ENCODE measurements at regions not wholly inside any gene's neighbourhood (a gene's known extent, or its start where the extent isn't known, plus 50 kb on each side); places are given as distances from the start of the nearest gene placed in this dataset.

DNA sequence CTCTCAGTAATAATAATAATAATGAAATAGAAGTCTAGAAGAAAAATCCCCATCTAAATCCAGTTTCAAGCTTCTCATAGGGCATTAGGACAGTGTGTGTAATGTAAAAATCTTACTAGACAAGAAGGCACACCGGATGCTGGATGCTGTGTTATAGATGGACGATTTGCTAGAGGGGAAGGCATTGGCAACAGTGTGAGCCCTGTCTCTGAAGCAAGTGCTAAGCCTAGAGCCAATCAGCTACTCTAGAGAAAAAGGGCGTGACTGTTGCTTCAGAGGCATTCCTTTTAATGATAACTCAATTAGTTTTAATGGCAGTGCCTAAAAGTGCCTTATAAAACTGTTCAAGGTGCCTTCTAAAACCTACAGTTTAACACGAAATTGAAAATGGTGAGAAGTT is 344.9 kb downstream of the TDRD15 start:
- no peak for DNase-seq (ENCODE audit: low read depth)
- TF ChIP-seq, protein P1, sequence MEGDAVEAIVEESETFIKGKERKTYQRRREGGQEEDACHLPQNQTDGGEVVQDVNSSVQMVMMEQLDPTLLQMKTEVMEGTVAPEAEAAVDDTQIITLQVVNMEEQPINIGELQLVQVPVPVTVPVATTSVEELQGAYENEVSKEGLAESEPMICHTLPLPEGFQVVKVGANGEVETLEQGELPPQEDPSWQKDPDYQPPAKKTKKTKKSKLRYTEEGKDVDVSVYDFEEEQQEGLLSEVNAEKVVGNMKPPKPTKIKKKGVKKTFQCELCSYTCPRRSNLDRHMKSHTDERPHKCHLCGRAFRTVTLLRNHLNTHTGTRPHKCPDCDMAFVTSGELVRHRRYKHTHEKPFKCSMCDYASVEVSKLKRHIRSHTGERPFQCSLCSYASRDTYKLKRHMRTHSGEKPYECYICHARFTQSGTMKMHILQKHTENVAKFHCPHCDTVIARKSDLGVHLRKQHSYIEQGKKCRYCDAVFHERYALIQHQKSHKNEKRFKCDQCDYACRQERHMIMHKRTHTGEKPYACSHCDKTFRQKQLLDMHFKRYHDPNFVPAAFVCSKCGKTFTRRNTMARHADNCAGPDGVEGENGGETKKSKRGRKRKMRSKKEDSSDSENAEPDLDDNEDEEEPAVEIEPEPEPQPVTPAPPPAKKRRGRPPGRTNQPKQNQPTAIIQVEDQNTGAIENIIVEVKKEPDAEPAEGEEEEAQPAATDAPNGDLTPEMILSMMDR (IDR thresholded peaks at IDR 0.05; ENCODE audit: insufficient read depth, low read length): no peak
- no peak overlapping the region for H3K4me3 ChIP-seq (ENCODE audit: low read depth, low read length)

DNA sequence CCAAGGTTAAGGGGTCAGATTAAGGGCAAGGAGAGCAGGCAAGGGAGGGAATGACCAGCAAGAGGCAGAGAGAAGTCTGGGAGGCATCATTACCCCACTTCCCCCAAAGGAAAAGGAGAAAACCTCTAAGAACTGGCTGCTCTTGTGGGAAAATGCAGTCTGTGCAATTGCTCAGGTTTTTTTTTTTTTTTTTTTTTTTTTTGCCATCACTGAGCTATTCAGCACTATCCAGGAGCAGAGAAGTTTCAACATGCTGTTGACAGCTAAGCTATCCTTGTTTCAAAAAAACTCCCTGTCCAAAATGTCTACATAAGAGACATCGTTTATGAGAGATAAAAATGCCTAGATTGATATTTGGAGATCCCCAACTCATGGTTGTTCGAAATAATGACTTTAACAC is 345.4 kb downstream of the TDRD15 start:
- H3K4me3 ChIP-seq (ENCODE audit: low read depth, low read length): no peak overlapping the region
- no peak for DNase-seq (ENCODE audit: low read depth)
- TF ChIP-seq, protein P1 (IDR thresholded peaks at IDR 0.05; ENCODE audit: insufficient read depth, low read length): no peak

DNA sequence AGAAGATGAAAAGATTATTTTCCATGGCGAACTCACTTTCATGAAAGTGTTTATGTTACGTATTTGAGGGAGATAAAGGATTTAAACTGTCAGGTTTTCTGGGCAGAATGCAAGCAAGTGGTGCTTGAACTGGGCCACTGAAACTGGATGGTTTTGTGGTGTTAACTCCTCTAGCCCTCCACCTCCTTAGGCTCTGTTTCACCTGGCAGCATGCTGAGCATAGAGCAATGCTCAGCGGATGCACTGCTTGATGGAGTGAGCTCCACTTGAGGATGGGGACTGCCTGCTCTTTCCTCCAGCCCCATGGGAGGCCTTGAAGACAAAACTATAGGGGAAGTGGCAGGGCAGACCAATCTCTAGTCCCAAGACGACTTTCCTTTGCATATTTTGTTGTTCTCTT is 345.8 kb downstream of the TDRD15 start:
- TF ChIP-seq, protein P1 (IDR thresholded peaks at IDR 0.05; ENCODE audit: insufficient read depth, low read length): no peak
- no peak overlapping the region for H3K4me3 ChIP-seq (ENCODE audit: low read depth, low read length)
- DNase-seq (ENCODE audit: low read depth): no peak

DNA sequence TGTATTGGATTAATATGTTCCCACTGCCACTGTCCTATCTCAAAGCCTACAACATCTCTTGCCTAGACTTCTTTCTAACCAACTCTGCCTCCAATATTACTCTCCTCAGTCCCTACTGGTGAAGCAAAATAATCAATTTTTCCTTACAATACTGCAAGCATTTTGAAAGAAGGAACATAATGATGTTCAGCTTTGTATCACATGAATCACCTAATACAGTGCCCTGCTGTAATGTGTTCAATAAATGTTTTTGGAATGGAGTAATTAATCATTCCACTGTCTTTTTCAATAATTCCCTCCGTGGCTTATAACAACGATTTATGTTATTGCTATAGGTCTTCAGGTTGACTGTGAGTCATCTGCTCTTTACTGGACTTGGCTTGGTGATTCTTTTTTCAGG is 356.4 kb downstream of the TDRD15 start:
- H3K4me3 ChIP-seq (ENCODE audit: low read depth, low read length): no peak overlapping the region
- TF ChIP-seq, protein P1 (IDR thresholded peaks at IDR 0.05; ENCODE audit: insufficient read depth, low read length): no peak
- DNase-seq (ENCODE audit: low read depth): no peak

DNA sequence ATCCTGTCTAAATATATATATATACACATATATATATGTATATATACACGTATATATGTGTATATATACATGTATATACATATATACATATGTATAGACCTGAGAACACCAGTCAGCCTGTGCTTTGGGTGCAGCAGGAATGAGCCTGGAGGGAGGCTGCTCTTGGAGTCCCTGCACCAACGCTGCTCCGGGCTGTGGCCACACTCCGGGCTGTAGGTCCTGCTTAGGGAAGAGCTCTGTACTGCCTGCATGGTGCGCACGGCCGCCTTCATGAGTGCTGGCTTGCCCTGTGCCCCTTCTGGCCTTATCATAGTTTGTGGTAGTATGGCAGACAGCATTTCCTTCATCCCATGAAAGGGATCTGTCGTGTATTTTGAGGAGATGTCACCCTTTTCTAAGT is 360.9 kb downstream of the TDRD15 start:
- TF ChIP-seq, protein P1 (IDR thresholded peaks at IDR 0.05; ENCODE audit: insufficient read depth, low read length): no peak
- no peak for DNase-seq (ENCODE audit: low read depth)
- no peak overlapping the region for H3K4me3 ChIP-seq (ENCODE audit: low read depth, low read length)

DNA sequence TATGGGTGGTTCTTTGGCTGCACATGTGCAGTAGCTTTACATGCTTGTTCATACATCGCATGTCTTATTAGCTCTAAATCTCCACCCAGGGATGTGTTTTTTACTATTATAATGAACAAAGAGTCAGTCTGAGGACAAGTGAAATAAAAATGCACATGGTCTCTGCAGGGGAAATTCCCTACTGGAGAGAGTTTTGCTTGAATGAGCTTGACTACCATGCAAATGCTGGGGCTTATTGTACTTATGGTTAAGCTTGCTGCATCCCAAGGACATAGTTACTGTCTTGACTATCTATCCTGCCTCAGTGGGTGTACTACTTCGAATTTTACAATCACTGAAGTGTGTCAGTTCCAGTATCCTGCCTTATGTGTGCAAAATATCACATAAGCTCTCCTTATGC is 362.7 kb downstream of the TDRD15 start:
- TF ChIP-seq, protein P1 (IDR thresholded peaks at IDR 0.05; ENCODE audit: insufficient read depth, low read length): no peak
- no peak for DNase-seq (ENCODE audit: low read depth)
- H3K4me3 ChIP-seq (ENCODE audit: low read depth, low read length): no peak overlapping the region

DNA sequence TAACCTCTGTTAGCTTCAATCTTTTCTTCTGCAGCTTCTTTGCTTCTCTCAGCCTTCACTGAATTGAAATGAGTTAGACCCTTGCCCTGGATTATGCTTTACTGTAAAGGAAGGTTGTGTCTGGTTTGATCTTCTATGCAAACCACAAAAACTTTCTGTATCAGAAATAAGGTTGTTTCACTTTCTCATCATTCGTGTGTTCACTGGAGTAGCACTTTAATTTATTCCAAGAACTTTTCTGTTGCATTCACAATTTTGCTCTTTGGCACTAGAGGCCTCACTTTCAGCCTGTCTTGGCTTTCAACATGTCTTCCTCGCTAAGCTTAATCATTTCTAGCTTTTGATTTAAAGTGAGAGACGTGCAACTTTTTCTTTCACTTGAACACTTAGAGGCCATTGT is 365.3 kb downstream of the TDRD15 start:
- no peak for DNase-seq (ENCODE audit: low read depth)
- TF ChIP-seq, protein P1 (IDR thresholded peaks at IDR 0.05; ENCODE audit: insufficient read depth, low read length): no peak

More for the DNA sequence above, 365.3 kb downstream of the TDRD15 start:
- H3K4me3 ChIP-seq (ENCODE audit: low read depth, low read length): no peak overlapping the region

Data from fibroblast of the aortic adventitia (primary cell).